ENCODE measurements at regions not wholly inside any gene's neighbourhood (a gene's known extent, or its start where the extent isn't known, plus 50 kb on each side); places are given as distances from the start of the nearest gene placed in this dataset.

DNA sequence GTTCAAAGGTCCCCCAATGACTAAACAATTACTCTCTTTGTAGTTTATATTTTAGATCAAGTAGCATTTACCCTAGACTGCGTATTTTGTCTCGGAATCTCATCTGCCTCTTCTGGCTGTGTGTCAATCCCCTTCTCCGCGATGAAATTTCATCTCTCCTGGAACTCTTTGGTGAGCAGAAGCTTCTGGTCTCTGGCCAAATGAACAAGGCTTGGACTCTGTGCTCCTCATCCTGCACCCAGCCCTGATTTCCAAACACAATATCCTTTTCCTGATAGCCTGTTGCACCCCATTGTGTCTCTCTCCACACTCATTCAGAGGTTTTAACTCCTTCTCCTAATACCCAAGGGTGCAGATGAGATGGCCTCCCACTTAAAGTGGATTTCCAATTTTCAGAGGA lies 609.4 kb upstream of the CDH5 start (continued):
- no peak for TF ChIP-seq ZBTB33 (IDR thresholded peaks at IDR 0.05; ENCODE audit: extremely low read depth, insufficient replicate concordance, low read length)
- TF ChIP-seq TCF7L2 (IDR thresholded peaks at IDR 0.05; ENCODE audit: borderline replicate concordance, extremely low read depth, insufficient read depth, insufficient read length), result no peak
- TF ChIP-seq FOSL1 (IDR thresholded peaks at IDR 0.05; ENCODE audit: low read depth), result no peak
- TF ChIP-seq, protein P1, sequence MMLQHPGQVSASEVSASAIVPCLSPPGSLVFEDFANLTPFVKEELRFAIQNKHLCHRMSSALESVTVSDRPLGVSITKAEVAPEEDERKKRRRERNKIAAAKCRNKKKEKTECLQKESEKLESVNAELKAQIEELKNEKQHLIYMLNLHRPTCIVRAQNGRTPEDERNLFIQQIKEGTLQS (IDR thresholded peaks at IDR 0.05), result no peak

DNA sequence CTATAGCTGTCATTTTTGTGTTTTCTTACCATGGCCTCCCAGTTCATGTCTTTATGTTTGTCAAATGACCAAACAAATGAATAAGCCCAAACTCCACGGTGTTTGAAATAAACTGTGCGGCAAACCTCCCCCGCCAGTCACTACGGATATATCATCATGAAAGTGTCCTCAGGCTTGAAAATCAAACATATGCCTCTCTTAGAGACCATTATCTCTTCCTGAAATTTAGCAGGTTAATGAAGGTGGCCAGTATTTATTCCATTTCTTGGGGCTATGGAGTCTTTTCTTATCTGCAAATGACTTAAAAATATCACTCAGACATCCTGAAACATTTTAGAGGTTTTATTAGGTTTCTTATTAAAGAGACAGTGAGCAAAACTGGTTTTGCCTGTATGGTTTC lies 610.3 kb upstream of the CDH5 start:
- H3K36me3 ChIP-seq (ENCODE audit: control insufficient read depth in 1 of 2, insufficient read depth in 2 of 2, low read length in 2 of 2), result no peaks in the 10 kb centered on the region

More for the DNA sequence above, 610.3 kb upstream of the CDH5 start:
- ChIA-PET RAD21 (ENCODE audit: low non-redundant PET in 1 of 2, low total read pairs in 2 of 2, uncharacterized antibody in 2 of 2, unreplicated experiment in 2 of 2) (no interaction called here), CTCF (no interaction called here), POLR2A (no interaction called here)
- Histone ChIP-seq H3K79me2 (ENCODE audit: insufficient read depth, low read length) (no peaks in the 10 kb centered on the region), H3K4me1 (ENCODE audit: control insufficient read depth in 1 of 2, insufficient read depth in 2 of 2, low read length in 2 of 2) (no peaks in the 10 kb centered on the region), H3K27ac (ENCODE audit: low read depth, low read length) (no peak overlapping the region), H3K4me2 (ENCODE audit: low read length) (no peak overlapping the region), H2AFZ (ENCODE audit: low read depth, low read length, poor library complexity, severe bottlenecking) (no peak overlapping the region), H3K9me3 (ENCODE audit: control insufficient read depth in 1 of 2, insufficient read depth in 1 of 2, low read depth in 1 of 2, low read length in 2 of 2) (no peaks in the 10 kb centered on the region), H3K9me2 (ENCODE audit: insufficient read depth) (no peaks in the 10 kb centered on the region), H3K4me3 (replicated peaks in 1 of 2; ENCODE audit: low read depth in 1 of 2, low read length in 2 of 2) (no peak overlapping the region), H3K27me3 (ENCODE audit: insufficient read depth, low read length) (no peaks in the 10 kb centered on the region), H4K20me1 (ENCODE audit: insufficient read depth) (no peaks in the 10 kb centered on the region), H3K9ac (ENCODE audit: low read length) (no peak overlapping the region)
- BruUV-seq (replicated peaks), result no TSS peak
- ATAC-seq (no peak), DNase-seq (ENCODE audit: low read depth, low spot score) (no peak)
- intact Hi-C loops (cut with micrococcal nuclease), result no loop called here
- TF ChIP-seq ZFX (IDR thresholded peaks at IDR 0.05) (no peak), CTCF (IDR thresholded peaks at IDR 0.05 in 2 of 3, conservative IDR thresholded peaks at IDR 0.05 in 1 of 3; ENCODE audit: borderline replicate concordance in 1 of 3, insufficient read depth in 1 of 3, low read depth in 2 of 3, low read length in 2 of 3) (no peak), YY1 (IDR thresholded peaks at IDR 0.05; ENCODE audit: extremely low read depth, insufficient replicate concordance, low read depth, low read length) (no peak), ELF1 (IDR thresholded peaks at IDR 0.05; ENCODE audit: borderline replicate concordance, low read depth) (no peak), SP1 (IDR thresholded peaks at IDR 0.05; ENCODE audit: low read depth) (no peak), EZH2phosphoT487 (IDR thresholded peaks at IDR 0.05; ENCODE audit: borderline replicate concordance) (no peak), EZH2 (IDR thresholded peaks at IDR 0.05) (no peak), EGR1 (IDR thresholded peaks at IDR 0.05; ENCODE audit: low read depth) (no peak), CEBPB (IDR thresholded peaks at IDR 0.05; ENCODE audit: low read depth) (no peak), ZNF274 (IDR thresholded peaks at IDR 0.05; ENCODE audit: low read depth, low read length) (no peak), CBX3 (IDR thresholded peaks at IDR 0.05; ENCODE audit: low read depth) (no peak), ZBTB33 (IDR thresholded peaks at IDR 0.05; ENCODE audit: extremely low read depth, insufficient replicate concordance, low read length) (no peak), POLR2A (IDR thresholded peaks at IDR 0.05; ENCODE audit: borderline replicate concordance, extremely low read depth, insufficient read depth, insufficient read length) (no peak)
- TF ChIP-seq, protein P1 (IDR thresholded peaks at IDR 0.05), result no peak
- TF ChIP-seq, protein P2, sequence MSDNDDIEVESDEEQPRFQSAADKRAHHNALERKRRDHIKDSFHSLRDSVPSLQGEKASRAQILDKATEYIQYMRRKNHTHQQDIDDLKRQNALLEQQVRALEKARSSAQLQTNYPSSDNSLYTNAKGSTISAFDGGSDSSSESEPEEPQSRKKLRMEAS (IDR thresholded peaks at IDR 0.05), result no peak
